HTR-8/SVneo (cell line): ENCODE measurements at regions not wholly inside any gene's neighbourhood (a gene's known extent, or its start where the extent isn't known, plus 50 kb on each side); places are given as distances from the start of the nearest gene placed in this dataset.

ENCODE experiments used
- DNase-seq: peaks from one replicate; pipeline ENCODE4 v3.0.0; 2011; ENCODE audit warnings: low spot score, mixed read lengths; ENCODE audit not compliant: insufficient read length
- FAIRE-seq: peaks from 2 replicates; lab custom pipeline; 2011; peaks lifted over from hg19 to GRCh38; lab: Jason Lieb, UNC

- DNase-seq (no peak), FAIRE-seq (no peak)
Observed at GRCh38 chr2:149904352-149905175, 317.0 kb upstream of the MMADHC start.

DNA sequence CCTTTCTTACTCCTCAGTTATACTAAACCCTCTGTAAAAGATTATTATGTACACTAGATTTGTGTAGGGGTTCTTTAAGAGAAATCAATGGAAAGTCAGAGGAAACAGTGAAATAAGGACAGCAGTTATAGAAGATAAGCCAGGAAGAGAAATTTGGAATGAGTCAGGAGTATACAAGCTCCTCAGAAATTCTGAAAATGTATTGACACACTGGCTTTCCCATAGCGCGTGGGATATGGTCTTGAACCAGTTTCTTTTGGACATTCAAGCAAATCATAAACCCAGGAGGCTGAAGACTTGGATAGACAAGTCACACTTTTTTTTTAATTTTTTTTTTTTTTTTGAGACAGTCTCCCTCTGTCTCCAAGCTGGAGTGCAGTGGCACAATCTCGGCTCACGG is 316.1 kb upstream of the MMADHC start:
- DNase-seq (no peak), FAIRE-seq (no peak)

DNA sequence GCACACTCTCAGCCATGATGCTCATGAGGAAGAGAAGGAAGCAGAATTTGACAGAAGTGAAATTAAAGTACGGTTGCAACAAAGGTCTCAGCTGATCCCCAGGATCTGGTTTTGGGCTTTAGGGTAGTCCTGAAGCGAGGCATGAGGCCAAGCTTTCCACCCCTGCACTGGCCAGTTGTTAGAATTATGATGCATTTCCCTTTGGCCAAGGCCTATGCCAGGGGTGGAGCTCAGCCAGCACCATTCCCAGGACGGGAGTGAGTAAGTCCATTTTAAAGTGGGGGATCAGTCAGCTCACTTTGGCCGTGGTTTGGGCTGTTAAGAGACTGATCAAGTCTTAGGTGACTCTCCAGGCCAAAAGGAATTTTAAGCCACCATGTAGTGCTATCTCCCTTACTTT is 314.5 kb upstream of the MMADHC start:
- DNase-seq = no peak
- FAIRE-seq = no peak

DNA sequence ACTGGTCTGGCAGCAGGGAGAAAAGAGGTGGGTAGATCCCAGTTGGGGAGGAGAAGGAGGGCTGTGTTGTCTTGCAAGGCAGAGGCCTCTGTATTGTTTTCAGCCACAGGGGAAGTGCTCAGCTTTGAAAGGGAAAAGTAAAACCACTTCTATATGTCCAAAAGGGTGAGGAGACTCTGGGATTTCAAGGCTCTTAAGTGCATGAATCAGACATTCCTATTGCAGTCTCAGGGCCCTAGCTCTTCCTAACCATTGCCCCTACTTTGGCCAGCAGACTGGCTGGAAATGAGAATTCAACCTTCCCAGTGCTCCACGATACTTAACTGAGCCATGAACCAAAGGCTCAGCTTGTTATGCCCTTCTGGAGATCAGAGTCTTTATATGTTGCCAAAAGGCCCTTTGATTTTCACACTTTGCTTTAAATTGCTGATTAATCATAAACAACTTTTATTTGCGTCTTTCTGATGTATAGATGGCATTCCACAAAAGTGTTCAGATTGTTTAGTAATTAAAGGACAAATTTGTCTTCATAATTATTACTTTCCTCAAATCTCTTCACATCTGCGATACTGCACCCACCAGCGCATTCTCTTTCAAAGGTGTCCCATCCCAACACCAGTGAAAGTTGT is 313.8 kb upstream of the MMADHC start:
- no peak for FAIRE-seq

DNA sequence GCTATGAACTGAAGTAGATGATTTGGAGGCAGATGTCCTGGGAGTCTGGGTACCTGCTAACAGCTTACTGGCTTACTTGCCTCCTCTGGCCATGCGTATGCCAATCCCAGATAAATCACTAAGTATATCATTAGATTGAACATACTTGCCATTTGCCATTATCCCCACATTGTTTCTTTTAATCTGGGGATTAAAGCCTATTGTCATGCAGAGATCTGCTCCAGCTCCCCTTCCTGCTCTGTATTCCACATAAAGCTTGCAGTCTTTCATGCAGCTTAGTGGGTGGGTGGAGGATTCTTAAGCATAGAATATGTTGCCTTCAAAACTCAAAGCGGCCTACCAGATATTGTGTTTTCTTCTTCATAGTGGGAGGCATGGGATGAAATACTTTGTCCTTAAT is 311.8 kb upstream of the MMADHC start:
- DNase-seq = no peak
- FAIRE-seq = no peak

More for the DNA sequence above, 313.8 kb upstream of the MMADHC start:
- DNase-seq = no peak

- no peak for DNase-seq
- no peak for FAIRE-seq
Observed at GRCh38 chr2:149894760-149895159, 307.2 kb upstream of the MMADHC start.

DNA sequence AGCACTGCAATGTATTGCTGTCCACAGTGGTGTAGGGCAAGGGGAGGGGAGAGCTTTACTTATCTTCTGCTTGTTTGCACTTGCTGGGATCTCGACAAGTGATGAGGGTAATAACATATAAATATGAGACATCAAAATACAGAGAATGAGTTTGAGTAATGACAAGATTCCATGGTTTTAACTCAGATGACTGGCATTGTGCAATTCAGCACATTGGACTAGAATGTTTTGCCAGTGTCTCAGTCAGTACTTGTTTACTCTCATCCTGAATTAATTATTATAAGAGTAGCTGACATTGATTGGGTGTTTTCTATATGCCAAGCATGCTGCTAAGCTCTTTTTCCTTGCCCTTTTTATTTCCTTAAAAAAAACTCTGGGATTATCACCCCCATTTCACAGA is 306.7 kb upstream of the MMADHC start:
- DNase-seq = no peak
- no peak for FAIRE-seq

DNA sequence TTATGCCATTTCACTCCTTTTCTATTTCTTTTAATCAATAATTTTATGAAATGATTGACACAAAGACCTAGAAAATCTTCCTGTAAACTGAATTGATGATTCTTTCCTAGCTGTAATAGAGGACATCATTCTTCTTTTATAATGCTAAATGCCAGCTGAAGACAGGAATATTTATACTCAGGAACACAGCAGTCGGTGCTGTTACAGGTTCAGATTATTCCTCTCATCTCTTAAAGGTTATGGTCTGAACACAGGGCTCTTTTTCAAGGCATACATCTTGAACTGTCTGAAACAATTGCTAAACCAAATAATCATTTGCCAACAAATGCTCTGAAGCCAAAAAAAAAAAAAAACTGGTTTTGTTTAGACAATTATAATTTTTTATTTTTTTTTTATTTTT is 305.0 kb upstream of the MMADHC start:
- FAIRE-seq (no peak), DNase-seq (no peak)

DNA sequence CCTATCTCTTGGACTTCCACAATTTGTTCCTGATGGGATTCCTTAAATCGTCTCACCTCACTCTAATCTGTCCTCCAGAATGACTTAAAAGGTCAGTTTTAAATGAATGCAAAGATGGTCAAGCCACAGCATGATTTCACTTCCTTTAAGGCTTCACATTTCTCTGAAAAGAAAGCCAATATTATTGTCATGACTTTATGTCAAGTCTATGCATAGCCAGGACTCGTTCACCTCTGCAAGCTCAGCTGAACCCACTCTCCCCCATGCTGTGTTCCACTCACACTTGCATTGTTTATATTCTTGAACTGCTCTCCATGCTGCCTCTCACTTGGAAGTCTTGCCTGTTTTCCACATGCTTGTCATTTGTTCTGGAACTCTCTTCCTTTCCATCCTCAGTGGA is 298.4 kb upstream of the MMADHC start:
- no peak for FAIRE-seq
- no peak for DNase-seq

GRCh38 chr2:149885468-149885867 is 297.9 kb upstream of the MMADHC start:
- DNase-seq (no peak), FAIRE-seq (no peak)

GRCh38 chr2:149884871-149885270 is 297.3 kb upstream of the MMADHC start:
- FAIRE-seq (no peak), DNase-seq (no peak)

- DNase-seq (no peak), FAIRE-seq (no peak)
Observed at GRCh38 chr2:149877913-149878312, 290.3 kb upstream of the MMADHC start.

- FAIRE-seq (no peak), DNase-seq (no peak)
Observed at GRCh38 chr2:149877074-149877473, 289.5 kb upstream of the MMADHC start.

DNA sequence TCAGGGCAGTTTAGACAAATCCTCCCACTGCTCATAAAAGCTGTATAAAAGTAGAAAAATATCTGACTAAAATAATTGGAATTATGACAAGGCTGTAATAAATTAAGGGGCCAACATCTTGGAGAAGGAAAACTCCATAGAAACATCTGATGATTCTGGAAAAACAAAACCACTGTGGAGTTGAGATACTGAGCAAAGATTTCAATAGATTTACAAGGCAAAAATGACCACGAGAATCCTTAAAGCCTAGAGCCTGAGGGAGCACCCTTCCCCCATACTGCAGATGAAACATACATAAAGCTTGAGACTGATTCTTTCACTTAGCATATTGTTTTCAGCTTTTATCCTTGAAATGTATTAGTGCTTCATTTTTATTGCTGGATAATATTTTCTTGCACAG is 286.4 kb upstream of the MMADHC start:
- DNase-seq (no peak), FAIRE-seq (no peak)

DNA sequence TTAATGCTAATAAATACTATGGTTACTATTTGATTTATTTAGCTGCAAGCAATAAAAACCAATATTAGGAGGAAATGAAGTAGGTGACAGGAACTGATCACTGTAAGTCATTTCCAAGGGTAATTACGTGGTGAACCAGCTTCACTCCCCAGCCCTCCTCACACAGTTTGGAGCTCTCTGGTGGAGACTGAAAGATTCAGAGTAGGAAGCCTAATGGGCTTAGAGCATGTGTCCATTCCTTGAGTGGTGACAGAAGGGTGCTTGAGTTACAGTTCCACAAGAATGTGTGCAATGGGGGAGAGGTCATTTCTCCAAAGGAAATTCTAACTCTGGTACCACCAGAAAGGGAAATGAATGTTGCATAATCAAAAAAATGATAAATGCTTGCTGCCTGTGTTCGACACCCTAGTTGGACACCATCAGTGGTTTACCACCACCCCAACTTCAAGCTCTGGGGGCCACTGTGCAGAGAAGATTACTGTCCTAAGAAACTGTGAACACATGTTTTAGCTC is 285.1 kb upstream of the MMADHC start:
- DNase-seq (no peak), FAIRE-seq (peak; percentile 20)

DNA sequence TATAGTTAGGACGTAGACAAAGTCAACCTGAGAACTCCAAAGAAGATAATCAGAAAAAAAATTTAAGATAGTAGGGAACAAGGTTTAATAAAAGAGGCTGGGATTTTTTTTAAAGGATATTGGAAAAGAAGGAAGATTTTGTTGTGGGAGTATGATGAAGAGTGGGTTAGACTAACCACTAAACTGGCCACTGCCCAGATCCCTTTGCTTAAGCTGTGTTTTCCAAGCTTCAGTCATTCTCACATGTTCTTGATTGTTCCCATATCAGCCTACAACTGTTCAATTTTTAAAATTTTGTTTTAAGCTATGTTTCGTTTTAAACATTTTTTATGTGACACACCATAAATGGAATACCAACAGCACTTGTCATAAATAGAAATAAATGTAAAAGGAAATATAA is 284.5 kb upstream of the MMADHC start:
- no peak for DNase-seq
- FAIRE-seq = no peak

DNA sequence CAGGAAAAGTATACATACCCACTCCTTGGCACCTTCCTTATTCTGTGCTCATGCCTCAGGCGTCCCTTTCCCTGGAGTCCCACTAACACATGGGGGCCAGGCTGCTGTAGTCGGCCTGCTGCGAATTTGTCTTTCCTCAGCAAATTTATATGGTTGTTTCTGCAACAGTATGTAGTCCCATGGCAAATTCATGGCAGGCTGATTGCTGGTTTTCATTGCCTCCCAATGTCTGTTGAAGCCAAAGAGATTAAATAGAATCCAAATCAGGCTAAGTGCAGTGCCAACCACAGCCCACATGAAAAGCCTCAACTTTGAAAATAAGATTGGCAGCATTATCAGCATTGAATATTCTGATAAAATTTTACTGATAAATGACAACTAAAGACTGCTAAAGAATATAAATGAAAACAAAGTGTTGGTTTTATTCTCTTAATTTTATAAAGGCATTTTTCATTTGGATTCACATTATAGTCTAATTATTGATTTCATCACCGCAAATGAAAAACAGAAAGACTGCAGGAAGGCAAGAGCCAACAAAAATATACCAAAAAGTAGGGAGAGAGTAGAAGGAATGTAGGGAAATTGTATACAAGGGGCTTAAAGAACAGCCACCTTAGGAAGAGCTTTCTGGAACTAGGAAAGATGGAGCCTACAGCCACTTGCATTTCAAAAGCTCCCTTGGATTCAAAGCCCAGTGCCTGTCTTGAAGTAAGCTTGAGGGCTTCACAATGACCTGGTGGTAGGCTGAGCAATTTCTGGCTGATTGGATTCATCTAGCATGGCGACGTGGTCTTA is 283.7 kb upstream of the MMADHC start:
- DNase-seq (no peak), FAIRE-seq (no peak)

GRCh38 chr2:149863227-149863626 is 275.7 kb upstream of the MMADHC start:
- DNase-seq = no peak
- no peak for FAIRE-seq

GRCh38 chr2:149861034-149861433 is 273.5 kb upstream of the MMADHC start:
- DNase-seq (no peak), FAIRE-seq (no peak)

GRCh38 chr2:149860276-149860921 is 272.8 kb upstream of the MMADHC start:
- DNase-seq = no peak
- FAIRE-seq = no peak
